ENCODE measurements at regions not wholly inside any gene's neighbourhood (a gene's known extent, or its start where the extent isn't known, plus 50 kb on each side); places are given as distances from the start of the nearest gene placed in this dataset.
"Not testable (repeated sequence)": the region's sequence is repeated elsewhere in the genome, so short reads cannot be mapped to it uniquely, and the experiment has no call there.

GRCh38 chr1:187911820-187912219 lies 1083.1 kb downstream of the PLA2G4A start:
- no peak for DNase-seq (ENCODE audit: low spot score)

- DNase-seq (ENCODE audit: low spot score), result no peak
Observed at GRCh38 chr1:187920976-187921375, 1092.2 kb downstream of the PLA2G4A start.

DNA sequence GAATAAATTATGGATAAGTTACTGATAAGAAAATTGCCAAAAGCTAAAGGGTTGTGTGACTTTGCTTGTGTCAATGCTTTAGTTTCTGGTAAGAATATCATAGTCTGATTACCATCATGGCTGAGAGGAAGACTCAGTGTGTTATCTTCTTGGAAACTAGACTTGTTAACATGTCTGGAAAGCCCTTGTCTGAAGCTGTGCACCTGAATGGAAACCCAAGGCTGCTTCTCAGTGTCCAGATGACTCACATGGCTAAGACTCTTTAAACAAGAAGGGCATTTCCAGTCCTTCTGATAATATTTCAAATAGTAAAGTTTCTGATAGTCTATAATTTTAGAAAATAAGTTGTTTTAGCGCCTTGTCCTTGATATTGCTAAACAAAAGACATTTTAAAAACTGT lies 1092.7 kb downstream of the PLA2G4A start:
- DNase-seq (ENCODE audit: low spot score), result no peak

- DNase-seq (ENCODE audit: low spot score), result no peak
Observed at GRCh38 chr1:187922255-187922654, 1093.5 kb downstream of the PLA2G4A start.

DNA sequence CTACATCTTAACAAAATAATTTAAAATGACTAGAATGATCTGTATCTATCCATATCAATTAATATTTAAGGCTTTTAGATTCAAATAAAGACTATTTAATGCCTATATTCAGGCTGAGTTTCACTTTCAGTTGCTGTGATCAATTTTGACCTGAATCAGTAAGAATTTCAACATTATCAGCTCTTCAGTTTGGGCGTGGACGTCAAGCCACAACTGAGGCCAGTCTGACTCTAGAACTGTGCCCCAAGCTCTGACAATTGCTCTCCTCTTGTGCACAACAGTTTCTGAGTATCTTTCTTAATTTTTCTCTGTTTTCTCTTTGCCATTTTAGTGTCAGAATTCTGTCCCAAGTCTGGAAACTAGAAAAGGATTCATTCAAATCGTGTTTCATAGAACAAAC lies 1095.5 kb downstream of the PLA2G4A start:
- no peak for DNase-seq (ENCODE audit: low spot score)

DNA sequence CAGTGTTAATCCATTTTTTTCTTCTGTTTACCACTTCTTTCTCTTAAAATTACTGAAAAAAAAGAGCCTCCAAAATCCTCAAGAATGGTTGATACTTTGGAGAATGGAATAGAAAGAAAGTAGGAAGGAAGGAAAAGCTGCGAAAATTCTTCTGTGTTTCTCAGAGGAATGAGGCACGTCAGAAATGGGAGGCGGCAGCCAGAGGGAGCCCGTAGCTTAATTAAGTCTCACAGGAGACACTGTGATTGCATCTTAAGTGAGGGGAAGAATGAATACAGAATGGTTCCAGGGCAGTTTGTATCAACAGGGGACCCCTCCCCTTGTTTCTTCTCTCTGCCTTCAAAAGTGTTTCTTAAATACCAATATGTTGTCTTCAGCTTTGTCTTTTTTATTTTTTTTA lies 1099.5 kb downstream of the PLA2G4A start:
- peak; percentile 61 for DNase-seq (ENCODE audit: low spot score)

DNA sequence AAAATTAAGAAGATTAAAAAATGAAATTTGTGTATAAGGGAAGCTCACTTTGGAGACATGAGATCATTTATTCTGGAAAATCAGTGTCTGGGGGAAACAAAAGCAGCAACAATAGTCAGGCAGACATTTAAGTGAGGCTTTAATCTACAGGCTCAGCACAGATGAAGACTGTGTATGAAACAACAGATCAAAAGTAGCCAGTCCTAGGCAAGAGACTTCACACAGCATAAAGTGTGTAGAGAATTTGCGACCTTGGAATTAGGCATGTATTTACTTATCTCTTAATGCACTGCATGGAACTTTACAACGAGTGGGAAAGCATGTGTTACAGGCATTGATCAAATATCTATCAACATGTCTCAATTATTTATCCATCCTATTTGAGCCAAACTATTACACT lies 1099.9 kb downstream of the PLA2G4A start:
- DNase-seq (ENCODE audit: low spot score), result no peak

DNA sequence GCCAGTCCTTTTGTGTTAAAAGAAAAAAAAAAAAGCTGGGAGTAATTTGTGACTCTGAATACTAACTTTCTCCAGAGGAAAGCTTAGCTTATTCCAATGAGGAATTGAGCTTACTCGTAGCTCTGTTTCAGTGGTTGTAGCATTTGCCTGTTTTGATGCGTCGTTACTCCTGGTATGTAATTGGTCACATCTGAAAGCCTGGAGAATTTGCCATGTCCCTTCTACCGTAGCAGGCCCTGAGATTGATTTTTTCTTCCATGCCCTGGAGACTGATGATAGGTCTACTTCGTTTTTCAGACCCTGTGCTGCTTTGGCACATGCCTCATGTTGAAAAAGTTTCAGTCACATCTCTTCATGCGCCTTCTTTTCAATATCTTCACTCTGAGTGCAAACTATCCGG lies 1103.0 kb downstream of the PLA2G4A start:
- no peak for DNase-seq (ENCODE audit: low spot score)

DNA sequence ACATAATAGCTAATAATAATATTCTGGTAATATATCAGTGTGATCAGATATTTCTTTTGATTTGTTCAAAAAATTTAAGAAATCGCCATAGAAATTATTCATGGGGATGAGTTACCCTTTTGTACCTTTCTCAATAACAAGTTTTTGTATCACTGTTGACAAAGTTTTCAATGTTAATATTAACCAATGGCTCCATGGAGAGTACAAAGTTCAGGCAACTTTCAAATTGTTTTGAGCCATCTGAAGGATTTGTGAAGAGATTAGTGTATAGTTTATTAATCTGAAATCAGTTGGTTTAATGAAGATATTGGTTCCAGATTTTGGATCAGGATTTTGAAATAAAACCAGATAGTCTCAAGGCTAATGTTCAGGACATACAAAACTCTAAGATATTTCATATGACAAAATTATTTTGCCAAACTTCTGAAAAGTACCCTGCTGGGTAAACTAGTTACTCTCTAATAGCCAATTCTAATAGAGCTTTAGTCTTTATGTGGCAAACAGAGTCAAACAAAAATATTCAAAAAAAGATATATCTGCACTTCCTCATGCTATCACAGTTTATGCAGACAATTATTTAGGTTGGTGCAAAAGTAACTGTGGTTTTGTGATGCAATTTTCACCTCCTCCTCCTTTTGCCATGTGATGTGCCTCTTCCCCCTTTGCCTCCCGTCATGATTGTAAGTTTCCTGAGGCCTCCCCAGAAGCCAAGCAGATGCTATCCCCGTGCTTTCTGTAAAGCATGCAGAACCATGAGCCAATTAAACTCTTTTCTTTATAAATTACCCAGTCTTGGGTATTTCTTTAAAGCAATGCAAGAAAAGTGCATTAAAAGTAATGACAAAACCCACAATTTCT lies 1105.0 kb downstream of the PLA2G4A start:
- DNase-seq (ENCODE audit: low spot score), result no peak

DNA sequence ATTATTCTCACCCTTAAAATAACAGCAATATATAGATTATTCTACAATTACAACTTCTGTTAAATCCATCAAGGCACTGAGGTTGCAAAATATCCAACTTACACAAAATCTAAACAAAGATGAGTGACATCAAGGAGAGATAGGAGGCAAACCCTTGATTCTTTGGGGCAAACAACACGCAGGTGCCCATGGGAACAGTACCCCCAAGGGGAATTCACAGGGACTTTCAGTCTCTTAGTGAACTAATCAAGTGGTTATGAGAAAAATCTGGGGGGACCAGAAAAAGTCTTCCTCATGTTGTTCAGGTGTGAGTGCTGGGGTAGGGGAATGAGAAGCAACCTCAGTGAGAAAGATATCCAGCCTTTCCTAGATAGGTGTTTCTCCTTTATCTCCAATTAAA lies 1107.9 kb downstream of the PLA2G4A start:
- DNase-seq (ENCODE audit: low spot score), result no peak

DNA sequence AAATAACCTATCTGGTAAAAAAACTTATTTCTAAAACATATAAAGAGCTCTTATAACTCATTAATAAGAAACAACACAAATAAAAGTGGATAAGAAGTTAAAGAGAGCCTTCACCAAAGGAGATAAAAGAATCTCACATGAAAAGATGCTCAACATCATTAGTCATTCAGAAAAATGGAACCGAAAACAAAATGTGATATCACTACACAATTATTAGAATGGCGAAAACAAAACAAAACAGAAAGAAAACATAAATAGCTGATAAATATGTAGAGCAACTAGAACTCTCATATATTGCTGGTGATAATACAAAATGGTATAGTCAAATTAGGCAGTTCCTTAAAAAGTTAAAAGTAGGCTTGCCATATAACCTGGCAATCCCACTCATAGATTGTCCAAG lies 1109.3 kb downstream of the PLA2G4A start:
- DNase-seq (ENCODE audit: low spot score), result no peak

GRCh38 chr1:187942986-187943385 lies 1114.2 kb downstream of the PLA2G4A start:
- DNase-seq (ENCODE audit: low spot score), result no peak

DNA sequence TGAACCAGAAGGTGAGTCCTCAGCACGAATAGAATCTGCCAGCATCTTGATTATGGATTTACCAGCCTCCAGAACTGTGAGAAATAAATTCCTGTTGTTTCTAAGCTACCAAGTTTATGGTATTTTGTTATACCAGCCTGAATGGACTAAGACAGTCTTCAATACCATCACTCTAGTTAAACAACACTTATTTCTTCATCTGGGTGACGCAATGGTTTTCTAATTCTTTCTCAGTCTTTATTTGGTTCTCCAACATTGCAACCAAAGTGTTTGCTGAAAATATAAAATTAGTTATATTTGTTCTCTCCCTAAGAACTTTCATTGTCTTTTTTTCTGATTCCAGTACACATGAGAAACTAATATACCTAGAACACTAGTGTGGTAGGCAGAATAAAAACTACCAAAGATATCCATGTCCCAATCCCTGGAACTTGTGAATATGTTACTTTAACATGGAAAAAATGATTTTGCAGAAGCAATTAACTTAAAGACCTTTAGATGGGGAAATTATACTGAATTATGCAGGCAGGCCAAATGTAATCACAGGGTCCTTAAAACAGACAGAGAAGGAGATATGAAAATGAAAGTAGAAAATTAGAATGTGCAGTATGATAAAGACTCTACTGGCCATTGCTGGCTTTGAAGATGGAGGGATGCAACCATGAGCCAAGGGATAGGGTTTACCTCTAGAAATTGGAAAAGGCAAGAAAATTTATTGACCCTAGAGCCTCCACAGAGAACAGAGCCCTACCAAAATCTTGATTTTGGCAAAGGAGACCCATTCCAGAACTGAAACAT lies 1115.1 kb downstream of the PLA2G4A start:
- no peak for DNase-seq (ENCODE audit: low spot score)

GRCh38 chr1:187946661-187947060 lies 1117.9 kb downstream of the PLA2G4A start:
- DNase-seq (ENCODE audit: low spot score), result not testable (repeated sequence)

GRCh38 chr1:187947359-187947758 lies 1118.6 kb downstream of the PLA2G4A start:
- DNase-seq (ENCODE audit: low spot score), result no peak

- no peak for DNase-seq (ENCODE audit: low spot score)
Observed at GRCh38 chr1:187948170-187948794, 1119.5 kb downstream of the PLA2G4A start.

- no peak for DNase-seq (ENCODE audit: low spot score)
Observed at GRCh38 chr1:187949567-187949966, 1120.8 kb downstream of the PLA2G4A start.

DNA sequence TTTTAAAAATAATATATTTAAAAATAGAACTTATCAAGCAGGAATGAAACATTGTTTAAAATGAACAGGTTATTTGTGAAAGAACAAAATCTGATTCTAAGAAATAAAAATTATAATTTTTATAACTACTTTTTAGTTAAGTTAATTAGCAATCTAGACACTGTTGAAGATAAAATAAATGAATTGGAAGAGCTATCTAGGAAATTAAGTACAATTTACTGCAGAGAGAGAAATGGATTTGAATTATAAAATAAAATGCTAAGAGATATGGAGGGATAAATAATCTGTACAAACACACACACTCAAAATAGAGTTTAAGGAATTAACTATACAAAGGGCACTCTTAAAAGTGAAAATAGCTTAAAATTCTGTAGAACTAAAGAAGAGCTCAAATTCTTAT lies 1123.1 kb downstream of the PLA2G4A start:
- DNase-seq (ENCODE audit: low spot score), result no peak

- DNase-seq (ENCODE audit: low spot score), result no peak
Observed at GRCh38 chr1:187952446-187952845, 1123.7 kb downstream of the PLA2G4A start.

DNA sequence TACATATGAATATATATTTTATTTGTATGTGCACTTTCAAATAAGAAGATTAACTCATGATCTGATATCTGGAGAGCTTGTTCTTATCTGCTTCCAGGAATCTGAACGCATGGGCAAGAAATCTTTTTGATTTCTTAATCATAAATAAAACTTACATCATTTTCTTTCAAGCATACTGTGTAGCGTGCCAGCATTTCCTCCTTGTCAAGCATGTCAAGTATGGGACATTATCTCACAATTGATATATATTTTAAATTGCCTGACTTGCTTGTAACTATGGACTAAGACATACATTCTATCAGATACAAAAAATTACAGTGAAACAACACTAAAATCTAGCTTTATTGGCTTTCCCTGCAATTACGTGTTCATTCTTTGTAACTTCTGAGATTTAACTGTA lies 1128.2 kb downstream of the PLA2G4A start:
- DNase-seq (ENCODE audit: low spot score), result no peak

DNA sequence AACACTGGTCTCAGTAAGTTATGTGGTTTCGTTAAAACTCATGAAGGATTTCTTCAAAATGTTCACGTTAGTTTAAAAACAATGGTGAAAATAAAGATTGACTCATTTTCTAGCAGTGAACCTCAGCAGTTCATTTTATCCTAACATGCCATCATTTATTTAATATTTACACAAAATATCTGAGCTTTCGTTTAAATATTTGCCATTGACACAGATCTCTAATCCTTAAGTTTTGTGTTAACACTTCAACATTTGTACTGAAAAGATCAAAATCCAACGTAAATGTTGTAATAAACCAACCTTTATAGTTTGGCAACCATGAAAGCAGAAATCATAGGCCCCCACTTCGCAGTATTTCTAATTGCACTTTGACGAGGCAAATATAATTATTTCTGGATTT lies 1129.5 kb downstream of the PLA2G4A start:
- no peak for DNase-seq (ENCODE audit: low spot score)

GRCh38 chr1:187959062-187959461 lies 1130.3 kb downstream of the PLA2G4A start:
- DNase-seq (ENCODE audit: low spot score), result no peak

DNA sequence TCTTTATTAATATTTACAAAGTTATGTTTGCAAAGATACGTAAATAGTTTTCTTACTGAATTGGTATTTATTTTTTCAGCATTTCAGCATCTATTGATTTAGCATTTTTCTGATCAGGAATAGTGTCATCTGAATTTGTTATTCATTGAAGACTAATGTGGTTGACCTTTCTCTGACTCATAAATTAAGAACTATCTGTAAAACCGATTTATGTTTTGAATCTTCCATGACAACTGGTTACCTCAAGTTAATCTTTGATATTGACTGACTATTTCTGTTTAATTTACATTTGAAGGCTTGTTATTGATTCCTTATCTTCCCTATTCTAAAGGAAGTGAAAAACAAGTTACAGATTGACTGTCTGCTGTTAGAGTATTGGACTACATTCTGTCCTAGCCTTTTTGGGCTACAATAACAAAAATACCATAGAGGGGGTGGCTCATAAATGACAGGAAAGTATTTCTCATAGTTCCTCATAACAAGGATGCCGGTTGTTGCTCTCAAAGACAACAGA lies 1131.4 kb downstream of the PLA2G4A start:
- DNase-seq (ENCODE audit: low spot score), result no peak

Data from iPS-NIHi11 (cell line).